ENCODE measurements at regions not wholly inside any gene's neighbourhood (a gene's known extent, or its start where the extent isn't known, plus 50 kb on each side); places are given as distances from the start of the nearest gene placed in this dataset.
"Not testable (repeated sequence)": the region's sequence is repeated elsewhere in the genome, so short reads cannot be mapped to it uniquely, and the experiment has no call there.

- DNase-seq = no peak
Measured at GRCh38 chr4:179163147-179163546, 1720.9 kb upstream of the AGA start.

- no peak for DNase-seq
Measured at GRCh38 chr4:179164267-179164999, 1722.2 kb upstream of the AGA start.

GRCh38 chr4:179165000-179165738, 1722.9 kb upstream of the AGA start:
- DNase-seq = no peak

GRCh38 chr4:179165862-179166261, 1723.6 kb upstream of the AGA start:
- no peak for DNase-seq

GRCh38 chr4:179170308-179170707, 1728.1 kb upstream of the AGA start:
- DNase-seq = not testable (repeated sequence)

GRCh38 chr4:179182741-179183140, 1740.5 kb upstream of the AGA start:
- DNase-seq = no peak

- DNase-seq = no peak
Measured at GRCh38 chr4:179195887-179196286, 1753.7 kb upstream of the AGA start.

GRCh38 chr4:179196511-179196910, 1754.3 kb upstream of the AGA start:
- no peak for DNase-seq

- no peak for DNase-seq
Measured at GRCh38 chr4:179200681-179201080, 1758.4 kb upstream of the AGA start.

- no peak for DNase-seq
Measured at GRCh38 chr4:179225594-179225993, 1783.4 kb upstream of the AGA start.

GRCh38 chr4:179248821-179249220, 1806.6 kb upstream of the AGA start:
- DNase-seq = no peak

GRCh38 chr4:179268791-179269190, 1826.6 kb upstream of the AGA start:
- DNase-seq = peak; percentile 5

GRCh38 chr4:179272282-179272681, 1830.0 kb upstream of the AGA start:
- no peak for DNase-seq

GRCh38 chr4:179278647-179279046, 1836.4 kb upstream of the AGA start:
- no peak for DNase-seq

- DNase-seq = no peak
Measured at GRCh38 chr4:179285696-179286095, 1843.5 kb upstream of the AGA start.

GRCh38 chr4:179291657-179292056, 1849.4 kb upstream of the AGA start:
- DNase-seq = no peak

GRCh38 chr4:179292468-179292867, 1850.2 kb upstream of the AGA start:
- DNase-seq = no peak

GRCh38 chr4:179307297-179308136, 1865.3 kb upstream of the AGA start:
- no peak for DNase-seq

GRCh38 chr4:179313823-179314222, 1871.6 kb upstream of the AGA start:
- no peak for DNase-seq

- DNase-seq = no peak
Measured at GRCh38 chr4:179325181-179325580, 1882.9 kb upstream of the AGA start.

GRCh38 chr4:179328627-179329026, 1886.4 kb upstream of the AGA start:
- DNase-seq = no peak

GRCh38 chr4:179331362-179331761, 1889.1 kb upstream of the AGA start:
- no peak for DNase-seq

- no peak for DNase-seq
Measured at GRCh38 chr4:179344861-179345260, 1902.6 kb upstream of the AGA start.

GRCh38 chr4:179352221-179352620, 1910.0 kb upstream of the AGA start:
- DNase-seq = no peak
